ENCODE measurements at regions not wholly inside any gene's neighbourhood (a gene's known extent, or its start where the extent isn't known, plus 50 kb on each side); places are given as distances from the start of the nearest gene placed in this dataset.

DNA sequence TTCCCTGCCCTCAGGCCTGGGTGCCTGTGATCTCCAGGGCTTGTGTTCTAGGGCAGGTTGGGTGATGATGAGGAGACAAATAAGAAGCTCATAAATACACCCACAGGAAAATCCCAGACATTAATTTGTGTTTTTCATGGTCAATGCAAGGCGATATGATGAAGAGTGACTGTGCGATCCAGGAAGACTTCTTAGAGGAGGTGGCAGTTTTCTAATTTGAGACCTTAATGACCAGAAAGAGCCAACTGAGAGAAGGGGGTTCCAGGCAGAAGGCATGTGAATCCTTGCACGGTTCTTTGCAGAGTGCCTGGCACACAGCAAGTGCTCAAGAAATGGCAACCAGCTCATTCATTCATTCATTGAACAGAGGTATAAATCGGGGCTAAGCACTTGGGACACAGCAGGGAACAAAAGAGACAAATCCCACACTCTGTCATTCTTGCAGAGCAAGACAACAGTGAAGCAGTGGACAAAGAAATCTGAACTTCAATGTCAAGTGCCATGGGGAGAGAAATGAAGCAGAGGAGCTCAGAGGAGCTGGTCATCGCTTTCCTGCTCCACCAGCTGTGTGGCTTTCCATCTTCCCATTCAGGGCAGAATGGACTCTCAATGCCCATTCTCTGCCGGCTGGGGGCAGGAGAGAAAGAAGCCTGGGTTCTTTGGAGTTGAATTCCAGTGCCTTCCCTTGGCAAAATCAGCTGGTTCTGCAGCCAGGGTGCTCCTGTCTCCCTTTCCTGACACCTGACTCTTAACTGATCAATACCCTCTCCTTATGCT is 128.3 kb downstream of the AACS start:
- no peak for DNase-seq (ENCODE audit: low read depth)

DNA sequence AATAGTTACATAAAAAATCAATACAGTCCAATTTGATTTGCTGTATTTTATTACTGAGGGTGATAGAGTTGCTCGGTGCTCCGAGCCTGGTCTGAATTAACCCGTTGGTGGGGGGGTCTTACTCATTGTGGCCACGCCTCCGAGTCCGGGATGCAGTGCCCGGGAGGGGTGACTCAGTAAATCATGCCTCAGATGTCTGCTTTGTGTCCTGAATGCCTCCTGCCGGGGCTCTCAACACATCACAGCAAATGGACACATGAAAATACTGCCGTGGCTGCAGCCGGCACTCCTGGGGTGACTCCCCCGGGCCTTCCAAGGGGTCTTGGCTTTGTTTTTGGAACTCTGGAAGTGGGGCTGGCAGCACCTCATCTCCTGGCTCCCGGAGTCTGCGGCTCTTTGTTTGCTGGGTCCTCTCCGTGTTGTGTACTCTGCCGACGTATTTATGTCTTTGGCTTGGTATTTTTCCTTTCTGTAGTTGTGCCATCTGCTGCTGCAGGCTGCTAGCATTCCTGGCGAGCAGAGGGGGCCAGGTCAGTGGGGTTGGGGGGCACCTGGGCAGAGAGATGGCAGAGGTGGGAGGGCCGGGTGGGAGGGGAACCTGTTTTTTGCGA is 129.0 kb downstream of the AACS start:
- DNase-seq (ENCODE audit: low read depth), result no peak

DNA sequence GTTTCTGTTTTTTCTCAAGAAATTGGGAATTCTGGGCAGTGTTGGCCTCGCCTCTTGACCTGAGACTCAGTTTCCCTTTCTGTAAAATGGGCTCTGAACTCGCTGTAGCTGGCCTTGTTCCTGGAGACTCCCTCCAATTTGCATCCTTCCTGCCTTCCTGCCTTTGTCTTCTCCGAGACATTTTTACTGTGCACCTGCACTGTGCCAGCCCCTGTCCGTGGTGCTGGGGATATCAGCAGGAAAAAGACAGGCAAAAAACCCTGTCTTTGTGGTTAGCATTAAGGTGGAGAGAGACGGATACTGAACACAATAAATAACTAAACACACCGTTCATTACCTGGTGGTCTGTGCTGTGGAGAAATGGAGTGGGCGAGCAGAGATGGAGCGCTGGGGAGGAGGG is 129.8 kb downstream of the AACS start:
- DNase-seq (ENCODE audit: low read depth), result no peak

GRCh38 chr12:125197326-125197725 is 132.1 kb downstream of the AACS start:
- no peak for DNase-seq (ENCODE audit: low read depth)

GRCh38 chr12:125198652-125199051 is 133.4 kb downstream of the AACS start:
- no peak for DNase-seq (ENCODE audit: low read depth)

GRCh38 chr12:125201090-125201489 is 135.9 kb downstream of the AACS start:
- no peak for DNase-seq (ENCODE audit: low read depth)

DNA sequence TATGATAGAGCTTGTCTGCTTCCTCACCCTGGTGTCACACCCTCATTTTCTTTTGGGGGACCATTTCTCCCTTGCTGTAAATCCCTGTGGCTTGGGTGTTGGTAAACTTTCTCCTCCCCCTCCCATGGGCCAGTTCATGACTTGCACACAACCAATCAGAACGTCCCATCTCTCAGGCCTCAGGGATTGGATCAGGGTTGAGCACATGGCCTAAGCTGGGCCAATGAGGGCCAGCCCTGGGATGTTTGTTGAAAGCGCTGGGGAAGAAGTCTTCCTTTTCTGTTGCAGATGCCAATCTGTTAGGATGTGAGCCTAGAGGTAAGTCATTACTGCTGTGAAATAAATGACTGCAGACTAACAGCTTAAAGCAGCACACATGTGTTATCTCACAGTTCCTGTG is 136.7 kb downstream of the AACS start:
- no peak for DNase-seq (ENCODE audit: low read depth)

DNA sequence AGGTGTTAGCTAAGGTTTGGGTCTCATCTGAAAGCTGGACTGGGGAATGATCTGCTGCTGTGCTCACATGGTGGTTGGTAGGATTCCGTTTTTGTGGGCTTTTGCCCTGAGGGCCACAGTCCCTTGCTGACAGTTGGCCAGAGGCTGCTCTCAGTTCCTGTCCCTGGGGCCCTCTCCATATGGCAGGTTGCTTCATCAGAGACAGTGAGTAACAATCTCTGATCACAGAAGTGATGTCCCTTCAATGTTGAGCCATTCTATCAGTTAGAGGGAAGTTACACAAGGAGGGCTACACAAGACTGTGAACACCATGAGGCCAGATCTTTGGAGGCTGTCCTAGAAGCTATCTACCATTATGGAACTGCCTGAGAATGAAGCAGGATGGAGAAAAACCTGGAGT is 137.2 kb downstream of the AACS start:
- DNase-seq (ENCODE audit: low read depth), result no peak

DNA sequence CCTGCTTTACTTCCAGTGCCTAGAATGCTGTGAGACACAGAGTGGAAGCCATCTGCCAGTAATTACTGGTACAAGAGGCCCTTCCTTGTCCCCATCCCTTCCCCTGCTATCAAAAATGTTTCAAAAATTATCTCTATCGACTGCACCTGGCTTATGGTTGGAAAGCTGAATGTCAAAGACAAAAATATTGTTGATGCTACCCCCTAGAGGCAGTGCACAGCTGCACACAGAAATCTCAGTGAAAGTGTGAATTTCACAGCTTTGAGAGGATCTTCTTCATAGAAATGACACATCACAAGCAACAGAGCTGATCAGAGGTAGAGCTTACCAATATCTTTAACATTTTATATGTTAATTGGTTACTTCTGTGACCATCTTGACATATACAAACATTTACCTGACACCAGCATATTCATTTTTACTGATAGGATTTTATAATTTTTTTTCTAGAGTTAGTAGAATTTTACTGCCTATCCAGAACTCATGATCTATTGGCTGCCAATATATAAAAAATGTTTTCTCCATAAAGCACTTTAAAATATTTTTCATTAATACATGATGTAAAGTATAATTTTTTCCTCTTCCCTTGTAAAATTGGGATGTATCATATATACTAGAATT is 138.0 kb downstream of the AACS start:
- no peak for DNase-seq (ENCODE audit: low read depth)

DNA sequence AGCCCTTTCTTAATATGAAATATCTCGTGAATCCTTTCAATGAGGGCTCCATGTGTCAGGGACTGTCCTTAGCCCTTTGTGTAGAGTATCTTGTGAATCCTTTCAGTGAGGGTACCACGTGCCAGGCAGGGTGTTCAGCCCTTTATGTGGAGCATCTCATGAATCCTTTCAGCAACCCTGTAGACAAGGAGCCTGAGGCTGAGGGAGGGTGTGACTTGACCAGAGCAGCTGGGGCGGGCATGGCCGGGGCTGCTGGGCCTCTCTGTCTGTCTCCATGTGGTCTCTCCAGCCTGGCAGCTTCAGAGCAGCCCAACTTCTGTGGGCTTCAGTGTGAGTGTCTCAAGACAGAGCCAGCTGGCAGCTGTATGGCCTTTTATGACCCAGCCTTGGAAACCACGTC is 140.2 kb downstream of the AACS start:
- DNase-seq (ENCODE audit: low read depth), result no peak

DNA sequence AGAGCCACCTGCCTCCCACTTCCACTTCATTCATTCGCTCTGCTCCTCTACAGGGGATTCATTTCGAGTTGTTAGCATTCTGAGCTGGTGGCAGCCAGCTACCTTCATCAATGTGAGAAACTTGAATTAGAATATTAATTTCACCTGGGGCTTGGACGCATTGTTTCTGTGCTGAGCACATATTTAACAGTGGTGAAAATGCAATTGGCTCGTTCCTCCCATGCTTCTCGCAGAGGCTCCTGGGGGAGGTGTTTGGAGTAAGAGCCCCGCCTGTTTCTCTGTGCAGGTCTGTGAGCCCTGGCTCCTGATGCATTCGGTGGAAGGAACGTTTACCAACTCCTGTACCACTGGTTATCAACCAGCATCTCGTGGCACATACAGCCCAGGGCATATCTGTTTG is 141.5 kb downstream of the AACS start:
- DNase-seq (ENCODE audit: low read depth), result no peak

DNA sequence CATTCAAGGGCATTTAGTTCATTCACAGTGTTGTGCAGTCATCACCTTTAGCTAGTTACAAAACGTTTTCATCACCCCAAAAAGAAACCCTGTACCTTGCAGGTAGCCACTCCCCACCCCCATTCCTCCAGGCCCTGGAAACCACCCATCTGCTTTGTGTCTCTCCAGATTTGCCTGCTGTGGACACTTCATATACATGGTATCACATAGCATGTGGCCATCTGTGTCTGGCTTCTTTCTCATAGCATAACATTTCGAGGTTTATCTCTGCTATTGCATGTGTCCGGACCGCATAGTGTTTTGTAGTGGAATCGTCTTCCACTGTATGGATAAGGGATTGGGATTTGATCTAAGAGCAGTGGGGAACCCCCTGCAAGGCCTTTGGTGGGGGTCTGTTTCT is 143.1 kb downstream of the AACS start:
- DNase-seq (ENCODE audit: low read depth), result no peak

GRCh38 chr12:125208942-125209341 is 143.7 kb downstream of the AACS start:
- no peak for DNase-seq (ENCODE audit: low read depth)

DNA sequence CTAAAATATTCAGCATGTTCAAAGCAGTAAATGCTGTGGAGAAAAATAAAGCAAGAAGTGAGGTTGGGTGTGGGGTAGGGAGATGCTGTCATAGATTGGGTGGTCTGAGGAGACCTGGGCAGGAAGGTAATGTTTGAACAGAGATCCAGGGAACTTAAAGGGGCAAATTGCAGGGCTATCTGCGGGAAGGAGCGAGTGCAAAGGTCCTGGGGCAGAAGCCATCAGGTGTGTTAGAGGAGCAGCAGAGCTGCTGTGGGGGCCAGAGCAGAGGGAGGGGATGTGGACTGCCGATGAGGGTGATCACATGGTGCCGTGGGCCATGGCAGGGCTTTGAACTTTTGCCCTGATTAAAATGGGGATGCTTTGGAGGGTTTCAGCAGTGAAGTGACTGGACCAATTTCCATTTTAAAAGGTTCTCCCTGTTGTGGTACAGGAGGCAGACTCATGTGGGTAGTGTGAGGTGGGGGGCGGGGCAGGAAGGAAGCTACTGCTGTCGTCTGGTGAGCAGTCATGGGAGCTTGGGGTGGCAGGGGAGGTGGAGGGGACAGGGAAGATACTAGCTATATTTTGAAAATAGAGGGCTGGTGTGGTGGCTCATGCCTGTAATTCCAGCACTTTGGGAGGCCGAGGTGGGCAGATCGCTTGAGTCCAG is 145.0 kb downstream of the AACS start:
- no peak for DNase-seq (ENCODE audit: low read depth)

DNA sequence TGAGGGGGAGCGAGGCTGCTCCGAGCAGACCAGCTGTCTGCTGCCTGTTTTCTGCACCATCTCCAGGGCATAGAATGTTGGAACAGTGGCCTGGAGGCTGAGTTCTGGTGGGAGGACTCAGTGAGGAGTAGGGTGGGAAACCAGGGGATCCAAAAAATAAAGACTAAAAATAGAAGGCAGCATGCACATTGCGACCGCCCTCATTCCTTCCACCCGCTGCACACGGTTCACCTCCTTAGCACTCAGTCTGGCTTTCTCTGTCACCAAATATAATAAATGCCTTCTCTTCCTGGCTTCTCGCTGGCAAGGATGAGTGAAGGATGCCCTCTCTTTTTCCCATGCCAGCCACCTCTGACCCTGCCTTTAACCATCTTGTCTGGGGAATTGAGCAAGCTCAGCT is 146.2 kb downstream of the AACS start:
- no peak for DNase-seq (ENCODE audit: low read depth)

GRCh38 chr12:125214289-125214688 is 149.1 kb downstream of the AACS start:
- no peak for DNase-seq (ENCODE audit: low read depth)

- no peak for DNase-seq (ENCODE audit: low read depth)
Measured at GRCh38 chr12:125216756-125217155, 151.5 kb downstream of the AACS start.

GRCh38 chr12:125217308-125217707 is 152.1 kb downstream of the AACS start:
- DNase-seq (ENCODE audit: low read depth), result no peak

DNA sequence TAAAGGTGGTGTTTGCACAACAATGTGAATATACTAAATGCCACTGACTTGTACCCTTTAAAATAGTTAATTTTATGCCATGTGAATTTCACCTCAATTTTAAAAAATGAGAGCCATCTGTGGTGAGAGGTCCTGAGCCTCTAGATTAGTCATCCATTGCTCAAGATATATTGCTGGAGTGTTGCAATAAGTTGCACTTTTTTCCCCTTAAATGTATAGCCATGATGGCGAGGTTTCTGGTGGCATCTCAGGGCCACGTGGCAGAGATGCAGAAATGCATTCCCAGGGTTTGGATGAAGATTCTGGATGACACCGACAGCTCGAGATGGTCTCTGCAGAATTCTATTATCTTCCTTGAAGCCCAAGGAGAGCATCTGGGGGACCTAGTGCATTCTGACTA is 153.7 kb downstream of the AACS start:
- no peak for DNase-seq (ENCODE audit: low read depth)

DNA sequence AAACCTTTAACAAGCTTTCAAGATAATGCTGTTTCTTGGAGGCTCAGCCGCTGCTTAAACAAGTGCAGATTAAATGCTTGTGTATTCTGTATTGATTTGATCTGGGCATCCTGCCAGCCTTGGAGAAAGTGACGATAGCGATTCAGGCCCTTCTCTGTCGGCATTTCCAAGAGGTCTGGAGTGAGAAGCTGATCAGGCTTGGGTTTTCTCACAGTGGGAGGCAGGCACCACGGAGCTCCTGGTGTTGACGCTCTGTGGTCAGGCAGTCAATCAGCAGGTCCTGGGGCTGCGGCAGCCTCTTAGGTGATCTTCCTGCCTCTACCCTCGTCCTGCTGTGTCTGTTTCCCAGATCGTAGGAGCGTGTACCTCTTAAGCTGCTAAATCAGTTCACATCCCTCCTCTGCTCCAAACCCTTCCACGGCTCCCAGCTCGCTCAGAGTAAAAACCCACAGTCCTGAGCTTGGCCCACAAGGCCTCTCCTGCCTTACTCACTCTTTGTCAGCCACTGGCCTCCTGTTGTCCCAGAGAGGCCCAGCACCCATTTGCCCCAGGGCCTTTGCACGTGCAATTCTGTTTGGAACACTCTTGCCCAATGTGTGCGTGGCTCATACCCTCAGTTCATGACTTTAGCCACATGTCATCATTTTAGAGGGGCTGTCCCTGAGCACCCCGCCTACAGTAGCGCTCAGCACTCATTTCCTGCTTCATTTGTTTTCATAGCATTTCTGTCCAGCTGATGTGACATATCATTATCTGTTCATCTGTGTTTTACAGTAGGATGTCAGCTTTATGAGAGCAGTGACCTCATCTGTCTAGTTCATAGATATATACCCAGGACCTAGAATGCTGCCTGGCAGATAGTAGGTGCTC is 155.4 kb downstream of the AACS start:
- DNase-seq (ENCODE audit: low read depth), result no peak

GRCh38 chr12:125221602-125222001 is 156.4 kb downstream of the AACS start:
- DNase-seq (ENCODE audit: low read depth), result no peak

- no peak for DNase-seq (ENCODE audit: low read depth)
Measured at GRCh38 chr12:125222876-125223275, 157.6 kb downstream of the AACS start.
